GM23338 (cell line): ENCODE measurements at regions not wholly inside any gene's neighbourhood (a gene's known extent, or its start where the extent isn't known, plus 50 kb on each side); places are given as distances from the start of the nearest gene placed in this dataset.

ENCODE experiments used
- ATAC-seq: fragments of 200-7000 bp; cut with Tn5 transposase; 3 replicates; pipeline ENCODE4 v1.9.1; 2020
- DNase-seq: peaks from one replicate; pipeline ENCODE4 v3.0.0-alpha.2; 2015; ENCODE audit warnings: low spot score
- H2AFZ ChIP-seq: fragments of 200-600 bp; sonication (generic); 2 replicates; pipeline ENCODE4 v1.8.0; 2016; ENCODE audit warnings: antibody characterized with exemption, mild to moderate bottlenecking, moderate library complexity
- H3F3A ChIP-seq: fragments of 200-600 bp; sonication (generic); replicated peaks from 2 replicates; pipeline ENCODE4 v1.8.0; 2017; ENCODE audit warnings: antibody characterized with exemption, mixed run types, low read depth
- H3K27ac ChIP-seq: fragments of 200-600 bp; sonication (generic); 2 replicates; pipeline ENCODE4 v1.6.1; 2016; ENCODE audit warnings: low read depth
- H3K27me3 ChIP-seq: fragments of 200-600 bp; sonication (generic); 2 replicates; pipeline ENCODE4 v1.8.0; 2016; ENCODE audit warnings: mild to moderate bottlenecking, mixed run types, moderate library complexity; ENCODE audit not compliant: insufficient read depth
- H3K36me3 ChIP-seq: fragments of 200-600 bp; sonication (generic); 2 replicates; pipeline ENCODE4 v1.8.0; 2016; ENCODE audit warnings: mild to moderate bottlenecking; ENCODE audit not compliant: insufficient read depth
- H3K4me1 ChIP-seq: fragments of 200-600 bp; sonication (generic); 2 replicates; pipeline ENCODE4 v1.8.0; 2016; ENCODE audit warnings: mild to moderate bottlenecking, moderate library complexity; ENCODE audit not compliant: insufficient read depth
- H3K4me2 ChIP-seq: fragments of 200-600 bp; sonication (generic); 2 replicates; pipeline ENCODE4 v1.7.1; 2017; ENCODE audit warnings: mixed run types
- H3K4me3 ChIP-seq: fragments of 200-600 bp; sonication (generic); 2 replicates; pipeline ENCODE4 v1.6.1; 2016; ENCODE audit warnings: mixed run types
- H3K79me2 ChIP-seq: fragments of 200-600 bp; sonication (generic); replicated peaks from 2 replicates; pipeline ENCODE4 v1.8.0; 2017; ENCODE audit warnings: mild to moderate bottlenecking; ENCODE audit not compliant: insufficient read depth
- H3K9me2 ChIP-seq: fragments of 200-600 bp; sonication (generic); 2 replicates; pipeline ENCODE4 v1.8.0; 2017; ENCODE audit not compliant: insufficient read depth
- H4K20me1 ChIP-seq: fragments of 200-600 bp; sonication (generic); replicated peaks from 2 replicates; pipeline ENCODE4 v1.8.0; 2017; ENCODE audit warnings: mild to moderate bottlenecking; ENCODE audit not compliant: insufficient read depth
- H3K27ac Mint-ChIP-seq: 2 replicates; pipeline ENCODE4 v1.8.0; 2020; ENCODE audit warnings: inconsistent platforms, mild to moderate bottlenecking, moderate library complexity, mixed read lengths
- H3K27me3 Mint-ChIP-seq: 3 replicates; pipeline ENCODE4 v1.8.0; 2022; ENCODE audit warnings: low read depth, mild to moderate bottlenecking, moderate library complexity, mixed read lengths, inconsistent platforms; ENCODE audit not compliant: insufficient read depth, poor library complexity
- H3K36me3 Mint-ChIP-seq: 3 replicates; pipeline ENCODE4 v1.8.0; 2021; ENCODE audit warnings: low read depth, mild to moderate bottlenecking, inconsistent platforms, moderate library complexity, mixed read lengths
- H3K4me1 Mint-ChIP-seq: 3 replicates; pipeline ENCODE4 v1.8.0; 2020; ENCODE audit warnings: mild to moderate bottlenecking, inconsistent platforms, mixed read lengths
- H3K4me3 Mint-ChIP-seq: 3 replicates; pipeline ENCODE4 v1.8.0; 2021; ENCODE audit warnings: moderate library complexity, mild to moderate bottlenecking, inconsistent platforms, mixed read lengths
- H3K9me3 Mint-ChIP-seq: 3 replicates; pipeline ENCODE4 v1.8.0; 2020; ENCODE audit warnings: moderate library complexity, mild to moderate bottlenecking, inconsistent platforms, mixed read lengths
- CTCF ChIP-seq, 2 experiments: fragments of 200-600 bp in 1 of 2; sonication (generic) in 1 of 2; conservative IDR thresholded peaks; 2 replicates each; pipeline versions ENCODE4 v1.5.1 to v1.6.1; 2016 to 2017; ENCODE audit warnings: antibody characterized with exemption in 2 of 2, low read depth in 2 of 2, mild to moderate bottlenecking in 2 of 2, moderate library complexity in 1 of 2
- EZH2 ChIP-seq: fragments of 200-600 bp; sonication (generic); IDR thresholded peaks from one replicate; pipeline ENCODE4 v1.8.0; 2017; ENCODE audit warnings: antibody characterized with exemption, mild to moderate bottlenecking, low read depth; ENCODE audit not compliant: unreplicated experiment
- EZH2phosphoT487 ChIP-seq: fragments of 200-600 bp; sonication (generic); IDR thresholded peaks from one replicate; pipeline ENCODE4 v1.8.1; 2018; ENCODE audit warnings: antibody characterized with exemption; ENCODE audit not compliant: unreplicated experiment
- JUNB ChIP-seq: IDR thresholded peaks from one replicate; pipeline ENCODE4 v1.6.1; 2016; ENCODE audit warnings: antibody characterized with exemption; ENCODE audit not compliant: unreplicated experiment
- REST ChIP-seq: IDR thresholded peaks from one replicate; pipeline ENCODE4 v1.6.1; 2018; ENCODE audit warnings: antibody characterized with exemption; ENCODE audit not compliant: unreplicated experiment
- STAT1 ChIP-seq: IDR thresholded peaks from one replicate; pipeline ENCODE4 v1.6.1; 2016; ENCODE audit warnings: antibody characterized with exemption; ENCODE audit not compliant: unreplicated experiment
- ZNF114 ChIP-seq: fragments of 250-450 bp; sonication (Bioruptor Pico); IDR thresholded peaks from 2 replicates; pipeline ENCODE4 v1.5.0; 2020; ENCODE audit warnings: mild to moderate bottlenecking, moderate library complexity

- H3K36me3 Mint-ChIP-seq: no peaks in the 10 kb centered on the region; the same call in 2 of the 3 replicates
- H3K27me3 Mint-ChIP-seq: peaks cover 2% of the 10 kb centered on the region
- H3K27ac Mint-ChIP-seq: no peak overlapping the region
- ATAC-seq (no peak), DNase-seq (no peak)
- Histone ChIP-seq H3K27me3 (no peaks in the 10 kb centered on the region), H4K20me1 (no peaks in the 10 kb centered on the region), H3K27ac (no peak overlapping the region), H3K4me2 (no peak overlapping the region), H3K9me2 (peaks cover 2% of the 10 kb centered on the region), H3F3A (no peaks in the 10 kb centered on the region), H3K4me3 (no peak overlapping the region), H3K36me3 (no peaks in the 10 kb centered on the region), H3K79me2 (no peaks in the 10 kb centered on the region), H2AFZ (0 out of 2 replicates have a peak overlapping the region, but pooled peaks have one; percentile 32), H3K4me1 (no peaks in the 10 kb centered on the region)
- H3K9me3 Mint-ChIP-seq: no peaks in the 10 kb centered on the region; the same call in 2 of the 3 replicates
- no peak overlapping the region for H3K4me3 Mint-ChIP-seq
- TF ChIP-seq EZH2 (no peak), ZNF114 (CRISPR knock-in tag) (no peak), CTCF (conservative IDR thresholded peaks at IDR 0.05; ENCODE audit: low read depth in 2 of 2) (no peak), EZH2phosphoT487 (no peak), JUNB (no peak), STAT1 (no peak)
- no peaks in the 10 kb centered on the region; the same call in 2 of the 3 replicates for H3K4me1 Mint-ChIP-seq
Observed at GRCh38 chr6:163694072-163694471, 279.6 kb downstream of the QKI start.

- H2AFZ ChIP-seq: no peak overlapping the region
- no peaks in the 10 kb centered on the region for H3F3A ChIP-seq
- ATAC-seq: no peak
- Mint-ChIP-seq H3K36me3 (no peaks in the 10 kb centered on the region; the same call in 2 of the 3 replicates), H3K9me3 (no peaks in the 10 kb centered on the region; the same call in 2 of the 3 replicates), H3K4me3 (no peak overlapping the region), H3K27ac (no peak overlapping the region), H3K4me1 (no peaks in the 10 kb centered on the region; the same call in 2 of the 3 replicates), H3K27me3 (peaks cover 2% of the 10 kb centered on the region)
- no peak overlapping the region for H3K27ac ChIP-seq
- no peaks in the 10 kb centered on the region for H3K27me3 ChIP-seq
- DNase-seq: no peak
- TF ChIP-seq JUNB: no peak
- no peak for TF ChIP-seq REST
- no peaks in the 10 kb centered on the region for H3K4me1 ChIP-seq
- H3K4me3 ChIP-seq: no peak overlapping the region
- no peaks in the 10 kb centered on the region for H3K36me3 ChIP-seq
- H3K4me2 ChIP-seq: no peak overlapping the region
- no peaks in the 10 kb centered on the region for H4K20me1 ChIP-seq
- no peaks in the 10 kb centered on the region; the same call in none of the 2 replicates for H3K9me2 ChIP-seq
- no peaks in the 10 kb centered on the region for H3K79me2 ChIP-seq
Observed at GRCh38 chr6:163691049-163691448, 276.5 kb downstream of the QKI start.
